HG02885 (cell line): ENCODE measurements at regions not wholly inside any gene's neighbourhood (a gene's known extent, or its start where the extent isn't known, plus 50 kb on each side); places are given as distances from the start of the nearest gene placed in this dataset.

Experiments
- ATAC-seq: cut with Tn5 transposase; IDR thresholded peaks from one replicate; pipeline ENCODE4 v1.9.1; 2021; ENCODE audit warnings: mild to moderate bottlenecking; ENCODE audit not compliant: unreplicated experiment, poor library complexity

GRCh38 chr4:11546391-11547175 is 117.9 kb upstream of the HS3ST1 start:
- ATAC-seq: no peak

GRCh38 chr4:11545651-11546050 is 117.0 kb upstream of the HS3ST1 start:
- no peak for ATAC-seq

GRCh38 chr4:11544211-11544610 is 115.5 kb upstream of the HS3ST1 start:
- no peak for ATAC-seq

GRCh38 chr4:11543706-11544105 is 115.0 kb upstream of the HS3ST1 start:
- no peak for ATAC-seq

- ATAC-seq: no peak
Observed at GRCh38 chr4:11542952-11543351, 114.3 kb upstream of the HS3ST1 start.

- no peak for ATAC-seq
Observed at GRCh38 chr4:11537846-11538245, 109.2 kb upstream of the HS3ST1 start.

GRCh38 chr4:11535333-11535732 is 106.6 kb upstream of the HS3ST1 start:
- no peak for ATAC-seq

GRCh38 chr4:11534623-11535302 is 106.1 kb upstream of the HS3ST1 start:
- no peak for ATAC-seq

- ATAC-seq: no peak
Observed at GRCh38 chr4:11532138-11532537, 103.4 kb upstream of the HS3ST1 start.

- ATAC-seq: no peak
Observed at GRCh38 chr4:11529625-11530201, 101.0 kb upstream of the HS3ST1 start.

- ATAC-seq: no peak
Observed at GRCh38 chr4:11525085-11525484, 96.4 kb upstream of the HS3ST1 start.

GRCh38 chr4:11518754-11519153 is 90.1 kb upstream of the HS3ST1 start:
- ATAC-seq: no peak

- no peak for ATAC-seq
Observed at GRCh38 chr4:11514779-11515419, 86.2 kb upstream of the HS3ST1 start.

- no peak for ATAC-seq
Observed at GRCh38 chr4:11514003-11514402, 85.3 kb upstream of the HS3ST1 start.

- no peak for ATAC-seq
Observed at GRCh38 chr4:11512871-11513270, 84.2 kb upstream of the HS3ST1 start.

- ATAC-seq: no peak
Observed at GRCh38 chr4:11511321-11511720, 82.6 kb upstream of the HS3ST1 start.

- no peak for ATAC-seq
Observed at GRCh38 chr4:11507920-11508319, 79.2 kb upstream of the HS3ST1 start.

- no peak for ATAC-seq
Observed at GRCh38 chr4:11506194-11506593, 77.5 kb upstream of the HS3ST1 start.

- ATAC-seq: no peak
Observed at GRCh38 chr4:11505221-11505971, 76.7 kb upstream of the HS3ST1 start.

GRCh38 chr4:11503166-11503565 is 74.5 kb upstream of the HS3ST1 start:
- ATAC-seq: no peak
